GM21447 (cell line): ENCODE measurements at regions not wholly inside any gene's neighbourhood (a gene's known extent, or its start where the extent isn't known, plus 50 kb on each side); places are given as distances from the start of the nearest gene placed in this dataset.

Source experiments
- ATAC-seq: cut with Tn5 transposase; IDR thresholded peaks from one replicate; pipeline ENCODE4 v1.9.1; 2021; ENCODE audit not compliant: unreplicated experiment

DNA sequence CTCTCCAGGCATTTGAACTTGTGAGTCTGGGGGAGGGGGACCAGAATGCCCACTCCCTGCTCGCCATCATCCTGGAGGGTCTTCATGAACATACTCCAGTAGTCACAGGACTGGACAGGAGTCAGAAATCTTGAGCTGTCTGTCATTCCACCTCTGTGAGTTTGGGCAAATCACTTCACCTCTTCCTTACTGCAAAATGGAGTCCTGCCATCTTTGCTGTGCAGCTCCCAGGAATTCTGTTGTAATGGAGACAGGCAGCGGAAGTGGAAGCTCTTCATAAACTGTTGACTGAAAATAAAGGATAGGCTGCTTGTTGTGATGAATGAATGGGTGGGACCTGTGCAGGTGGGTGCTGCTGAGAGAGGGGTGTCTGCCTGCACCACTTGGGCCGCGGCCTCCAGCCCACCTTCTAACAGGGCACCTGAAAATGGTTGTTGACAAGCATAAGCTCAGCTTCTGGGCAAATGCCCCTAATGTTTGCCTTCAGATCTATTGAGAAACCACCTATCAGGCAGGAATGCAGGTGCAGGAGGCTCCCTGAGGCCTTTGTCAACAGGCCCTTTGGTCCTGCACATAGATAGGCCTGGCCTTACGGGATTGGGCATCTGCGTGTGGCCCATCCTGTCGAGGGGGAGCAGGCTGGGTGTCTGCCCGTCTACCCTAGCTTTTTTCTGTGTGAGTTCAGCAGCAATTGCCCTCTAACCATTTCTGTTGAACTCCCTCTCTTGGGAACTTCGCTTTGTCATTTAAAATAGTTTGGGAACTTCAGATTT, 321.0 kb downstream of the RPS6KC1 start:
- ATAC-seq: no peak

DNA sequence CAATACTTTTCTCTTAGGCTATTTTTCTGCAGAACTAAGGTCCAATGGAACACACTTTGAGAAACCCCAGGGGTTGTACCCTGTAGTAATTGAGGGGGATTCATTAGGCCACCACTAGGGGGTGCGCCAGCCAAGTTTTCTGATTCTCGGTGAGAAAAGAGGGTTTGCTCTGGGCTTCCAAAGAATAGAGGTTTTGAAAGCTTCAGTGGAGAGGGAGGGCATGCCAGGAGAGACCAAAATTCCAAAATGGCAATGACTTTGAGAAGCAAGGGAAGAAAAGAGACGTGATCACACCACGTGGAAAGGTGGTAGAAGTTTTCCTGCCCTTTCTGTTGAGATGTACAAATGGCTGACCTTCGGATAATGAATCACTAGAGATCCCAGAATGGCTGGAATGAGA, 323.3 kb downstream of the RPS6KC1 start:
- peak; percentile 91 for ATAC-seq

DNA sequence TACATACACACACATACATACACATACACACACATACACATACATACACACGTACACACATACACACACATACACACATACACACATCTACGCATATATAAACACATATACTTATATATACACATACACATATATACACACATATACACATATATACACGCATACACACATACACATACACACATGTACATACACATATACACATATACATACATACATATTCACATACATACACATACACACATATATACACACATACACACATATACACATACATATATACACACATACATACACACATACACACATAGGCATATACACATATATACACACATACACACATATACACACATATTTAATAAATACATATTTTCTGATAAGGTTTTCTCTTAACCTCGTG, 324.0 kb downstream of the RPS6KC1 start:
- ATAC-seq: no peak

DNA sequence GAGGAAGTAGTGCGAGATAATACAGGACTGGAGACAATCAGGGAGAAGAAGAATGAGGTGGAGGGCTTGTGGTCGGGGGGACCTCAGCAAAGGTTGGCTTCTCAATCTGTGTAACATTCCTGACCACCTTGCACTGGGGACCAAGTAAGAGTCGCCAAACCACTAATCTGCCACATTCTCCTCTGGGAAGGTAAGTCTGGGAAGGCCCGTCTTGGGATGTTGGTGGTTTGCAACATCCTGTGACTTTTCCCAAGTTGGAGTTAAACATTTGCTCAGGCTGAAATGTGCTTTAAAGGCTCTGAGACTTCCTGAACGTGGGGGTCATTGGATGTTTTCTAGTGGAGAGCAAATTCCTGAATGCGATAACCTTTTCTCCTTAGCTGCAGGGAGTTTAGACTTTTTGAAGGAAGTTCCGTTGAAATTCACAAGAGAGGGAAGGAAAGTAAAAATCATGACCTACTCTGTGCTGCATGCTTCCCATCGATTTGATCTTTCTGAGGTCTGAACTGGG, 325.9 kb downstream of the RPS6KC1 start:
- ATAC-seq: no peak

DNA sequence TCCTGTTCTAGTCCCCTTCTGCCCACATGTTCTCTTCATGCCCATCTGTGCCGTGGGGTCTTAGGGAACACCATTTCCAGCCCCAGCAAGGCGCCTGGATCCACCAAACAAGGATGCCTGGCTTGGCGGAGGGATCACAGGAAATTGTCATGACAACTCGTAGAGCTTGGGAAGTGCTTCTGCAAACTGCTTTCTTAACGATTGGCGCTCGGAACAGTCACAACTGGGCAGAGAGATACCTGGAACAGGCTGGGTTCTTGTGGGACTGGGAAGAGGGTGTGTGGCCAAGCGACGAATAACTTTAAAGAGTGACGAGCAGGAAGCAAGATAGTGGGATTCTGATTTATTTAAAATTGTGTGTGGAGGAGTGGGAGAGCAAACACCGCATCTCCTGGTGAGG, 329.8 kb downstream of the RPS6KC1 start:
- ATAC-seq: no peak

DNA sequence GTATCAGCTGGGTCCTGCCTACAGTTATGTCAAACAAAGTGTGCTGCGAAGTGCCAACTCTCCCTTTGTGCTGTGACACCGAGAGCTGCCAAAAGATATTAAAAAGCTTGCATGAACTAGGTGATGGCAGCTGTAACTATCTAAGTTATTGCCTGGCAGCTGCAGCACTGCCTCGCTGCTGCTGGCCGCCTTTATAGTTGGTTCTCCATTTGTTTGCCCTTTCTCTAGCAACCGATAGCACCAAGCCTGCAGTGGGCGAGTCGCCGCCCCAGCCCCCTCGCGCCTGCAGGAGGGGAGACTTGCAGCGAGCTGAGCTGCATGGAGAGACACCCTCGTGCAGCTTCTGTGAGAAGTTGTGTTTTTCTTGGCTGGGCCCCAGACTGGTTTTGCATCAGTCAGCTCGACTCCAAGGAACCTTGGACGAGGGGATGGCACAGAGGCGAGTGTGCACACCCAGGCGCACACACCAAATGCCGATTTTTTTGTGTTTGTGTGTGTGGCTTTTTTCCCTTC, 330.6 kb downstream of the RPS6KC1 start:
- no peak for ATAC-seq

DNA sequence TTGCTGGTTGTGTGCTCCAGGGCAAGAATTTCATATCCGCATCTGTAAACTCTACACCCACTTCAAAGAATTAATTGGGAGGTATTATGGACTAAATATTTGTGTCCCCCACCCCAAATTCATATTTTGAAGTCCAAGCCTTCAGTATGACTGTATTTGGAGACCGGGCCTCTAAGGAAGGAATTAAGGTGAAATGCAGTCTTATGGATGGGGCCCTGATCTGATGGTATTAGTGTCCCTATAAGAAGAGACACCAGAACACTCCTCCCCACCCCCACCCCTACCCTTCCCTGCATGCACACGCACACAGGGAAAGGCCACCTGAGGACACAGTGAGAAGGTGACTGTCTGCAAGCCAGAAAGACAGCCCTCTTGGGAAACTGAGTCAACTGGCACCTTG, 332.4 kb downstream of the RPS6KC1 start:
- no peak for ATAC-seq

DNA sequence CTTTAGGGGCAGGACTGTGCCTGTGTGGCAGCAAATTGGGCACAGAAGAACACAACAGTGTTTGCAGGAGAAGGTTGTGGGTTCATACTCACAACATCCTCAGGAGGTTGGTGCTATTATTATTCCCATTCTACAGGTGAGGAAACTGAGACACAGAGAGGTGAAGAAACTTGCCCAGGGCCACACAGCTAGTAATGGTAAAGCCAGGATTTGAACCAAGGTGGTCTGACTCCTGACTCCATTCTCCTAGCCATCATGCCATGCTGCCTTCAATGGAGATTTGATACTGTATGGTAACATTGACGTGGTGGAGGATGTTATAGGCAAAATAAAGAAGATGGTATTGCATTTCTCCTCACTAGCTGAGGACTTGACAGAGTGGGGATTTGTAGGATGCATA, 334.2 kb downstream of the RPS6KC1 start:
- no peak for ATAC-seq

DNA sequence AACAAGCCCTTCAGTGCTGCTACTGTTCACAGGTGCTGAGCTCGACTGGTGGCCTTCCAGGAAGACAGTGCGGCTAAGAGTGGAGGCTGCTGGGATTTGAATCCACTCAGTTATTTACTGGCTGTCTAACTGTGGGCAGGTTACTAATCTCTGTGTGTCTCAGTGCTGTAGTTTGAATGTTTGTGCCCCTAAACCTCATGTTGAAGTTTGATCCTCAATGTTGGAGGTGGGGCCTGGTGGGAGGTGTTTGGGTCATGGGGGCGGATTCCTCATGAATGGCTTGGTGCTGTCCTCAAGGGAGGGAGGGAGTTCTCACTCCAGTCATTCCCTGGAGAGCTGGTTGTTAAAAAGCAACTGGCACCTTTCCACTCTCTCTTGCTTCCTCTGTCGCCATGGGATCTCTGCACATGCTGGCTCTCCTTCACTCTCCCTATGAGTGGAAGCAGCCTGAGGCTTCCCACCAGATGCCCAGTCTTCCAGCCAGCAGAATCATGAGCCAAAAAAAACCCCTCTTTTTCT, 334.8 kb downstream of the RPS6KC1 start:
- ATAC-seq: no peak

DNA sequence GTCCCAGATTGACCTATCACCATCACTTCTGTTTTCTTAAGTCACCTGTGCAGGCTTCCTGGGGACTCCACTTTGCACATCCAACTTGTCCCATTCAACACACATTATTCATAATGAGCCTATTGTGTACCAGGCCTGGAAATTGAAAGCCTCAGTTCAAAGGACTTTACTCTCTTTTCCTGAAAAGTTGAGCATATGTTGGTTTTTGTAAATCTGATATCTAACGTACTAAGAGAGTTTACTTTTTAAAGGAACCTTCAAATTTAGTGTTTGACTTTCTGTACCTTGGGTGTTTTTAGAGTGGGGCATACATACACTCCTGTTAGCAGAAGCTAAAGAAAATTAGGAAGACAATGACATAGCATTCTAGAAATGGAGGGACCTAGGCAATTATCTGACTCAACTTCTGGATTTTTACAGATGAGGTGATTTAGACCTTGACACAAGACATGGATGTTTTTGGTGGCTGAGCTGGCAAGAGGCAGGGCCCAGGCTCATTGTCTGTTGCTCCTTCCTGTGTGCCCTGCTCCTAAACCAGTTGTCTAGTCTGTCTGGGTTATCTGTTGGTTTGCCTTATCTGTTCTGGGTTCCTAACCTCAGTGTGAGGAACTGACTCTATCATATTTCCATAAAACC, 336.5 kb downstream of the RPS6KC1 start:
- no peak for ATAC-seq

DNA sequence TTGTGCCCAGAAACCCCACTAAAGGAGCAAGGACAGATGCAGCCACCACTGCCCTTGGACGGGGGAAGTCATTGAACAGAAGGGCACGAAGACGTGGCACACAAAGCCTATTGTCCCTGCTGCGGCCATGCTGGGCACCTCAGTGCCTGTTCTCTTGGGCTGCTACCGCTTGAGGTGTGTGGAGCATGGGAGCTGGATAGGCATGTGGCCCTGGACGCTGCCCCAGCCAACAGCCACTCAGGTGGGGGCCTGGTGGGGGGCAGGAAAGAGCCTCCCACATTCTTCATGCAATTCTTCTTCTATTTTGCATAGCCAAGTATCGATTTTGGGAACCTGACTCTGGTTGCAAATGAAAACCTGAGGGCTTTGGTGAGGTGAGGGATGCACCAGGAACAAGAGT, 337.2 kb downstream of the RPS6KC1 start:
- no peak for ATAC-seq

DNA sequence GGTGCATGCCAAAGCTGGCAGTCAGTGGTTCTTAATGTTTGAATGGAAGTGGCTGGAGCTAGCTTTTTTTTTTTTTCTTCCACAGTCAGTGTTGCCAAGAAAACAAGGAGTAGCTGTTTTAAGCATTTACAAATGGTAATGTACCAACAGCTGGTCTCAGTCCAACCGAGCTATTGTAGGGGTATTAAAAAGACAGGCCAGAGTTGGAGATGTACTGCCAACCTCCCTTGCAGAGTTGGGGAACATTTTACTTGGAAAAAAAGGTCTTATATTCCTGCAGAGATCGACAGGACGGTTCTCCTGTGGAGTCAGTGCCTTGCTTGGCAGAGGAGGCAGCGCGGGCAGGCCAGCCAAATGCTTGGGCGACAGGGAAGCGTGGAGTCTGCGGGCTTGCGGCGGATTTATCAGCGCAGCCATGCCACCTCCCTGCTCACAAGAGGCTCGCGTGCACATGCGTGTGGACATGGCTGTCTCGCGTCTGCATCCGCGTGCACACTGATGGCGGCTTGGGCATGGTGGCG, 338.1 kb downstream of the RPS6KC1 start:
- ATAC-seq: no peak

DNA sequence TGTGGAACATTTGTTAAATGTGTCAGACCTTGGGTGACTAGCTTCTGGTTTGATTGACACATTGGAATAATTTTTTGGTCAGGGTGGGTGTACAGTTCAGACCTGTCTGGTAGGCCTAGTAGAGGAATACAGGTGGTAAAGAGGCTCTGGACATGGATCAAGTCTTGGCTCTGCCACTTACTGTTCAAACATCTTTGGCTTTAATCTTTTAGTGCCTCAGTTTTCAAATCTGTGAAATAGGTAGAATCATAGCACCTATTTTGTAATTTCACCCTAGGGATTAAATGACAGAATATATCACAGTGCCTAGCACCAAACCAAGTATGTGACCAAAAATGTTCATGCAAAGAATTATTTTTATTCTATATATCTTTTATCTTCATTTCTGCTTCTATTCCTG, 340.4 kb downstream of the RPS6KC1 start:
- no peak for ATAC-seq

DNA sequence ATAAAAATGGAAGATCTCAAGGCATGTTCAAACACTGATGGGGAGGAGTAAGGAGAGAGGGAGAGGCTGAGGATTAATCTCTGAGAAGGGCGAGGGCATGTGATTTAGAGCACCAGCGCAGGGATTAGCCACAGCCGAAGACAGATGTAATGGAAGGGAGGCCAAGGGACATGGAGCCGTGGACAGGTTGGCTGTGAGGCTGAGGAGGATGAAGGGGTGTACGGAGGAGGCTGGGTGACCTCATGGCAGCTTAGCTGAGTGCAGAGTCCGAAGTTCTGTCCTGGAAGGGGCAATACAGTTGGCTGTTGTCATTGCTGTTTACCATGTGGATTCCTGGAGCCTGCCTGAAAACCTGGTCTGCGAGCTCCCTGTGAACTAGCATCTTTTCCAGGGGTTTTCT, 342.8 kb downstream of the RPS6KC1 start:
- ATAC-seq: no peak

DNA sequence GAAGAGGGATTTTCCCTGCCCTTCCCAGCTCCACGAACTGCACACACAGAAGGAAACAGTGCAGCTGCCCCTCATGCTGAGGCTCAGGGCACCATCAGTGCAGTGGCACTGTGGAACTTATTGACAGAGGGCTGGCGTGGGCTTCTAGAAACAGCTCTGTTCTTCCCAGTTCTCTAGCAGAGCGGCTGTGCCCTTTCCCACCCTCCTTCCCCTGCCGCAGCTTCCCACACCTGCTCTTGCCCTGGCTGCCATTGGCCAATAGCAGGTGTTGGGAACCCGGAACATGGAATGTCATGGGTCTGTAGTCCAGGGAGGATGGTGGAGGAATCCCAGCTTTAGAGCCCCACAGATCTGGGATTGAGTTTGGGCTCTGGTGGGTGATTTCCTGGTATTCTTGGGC, 343.8 kb downstream of the RPS6KC1 start:
- ATAC-seq: no peak

DNA sequence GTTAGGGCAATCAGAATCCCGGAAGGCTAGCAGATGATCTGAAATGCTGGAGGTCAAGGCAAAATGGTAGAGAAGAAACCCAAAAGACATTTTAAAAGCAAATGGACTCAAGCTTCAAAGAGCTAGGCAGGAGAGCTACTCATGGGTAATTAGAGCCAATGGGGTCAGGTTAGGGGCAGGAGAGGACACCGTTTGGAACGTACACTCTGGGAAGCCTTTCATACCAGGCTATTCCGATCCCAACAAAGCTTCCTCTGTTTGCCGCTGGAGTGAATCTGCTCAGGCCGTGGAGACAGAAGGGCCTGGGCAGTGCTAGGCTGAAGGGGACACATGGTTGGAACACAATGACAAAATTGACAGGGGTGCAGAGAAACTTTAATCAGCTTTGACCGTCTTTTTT, 346.6 kb downstream of the RPS6KC1 start:
- no peak for ATAC-seq

DNA sequence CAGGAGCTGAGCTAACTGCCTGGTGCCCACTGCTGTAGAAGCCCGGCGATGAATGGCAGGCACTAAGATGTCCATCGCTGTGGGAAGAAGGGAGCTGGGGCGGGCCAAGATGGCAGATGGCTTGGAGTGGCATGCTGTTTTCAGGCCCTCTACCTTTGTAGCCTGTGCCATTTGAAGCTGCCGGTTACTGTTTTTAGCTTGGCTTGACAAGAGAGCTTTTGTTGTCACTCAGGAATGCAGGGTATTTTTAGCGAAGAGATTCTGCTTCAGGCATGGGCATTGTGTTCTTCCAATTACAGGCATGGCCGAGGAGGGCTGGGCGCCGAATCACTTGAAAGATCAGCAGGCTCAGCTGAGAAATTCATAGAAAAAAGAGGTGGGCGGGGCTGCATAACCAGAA, 348.7 kb downstream of the RPS6KC1 start:
- no peak for ATAC-seq

DNA sequence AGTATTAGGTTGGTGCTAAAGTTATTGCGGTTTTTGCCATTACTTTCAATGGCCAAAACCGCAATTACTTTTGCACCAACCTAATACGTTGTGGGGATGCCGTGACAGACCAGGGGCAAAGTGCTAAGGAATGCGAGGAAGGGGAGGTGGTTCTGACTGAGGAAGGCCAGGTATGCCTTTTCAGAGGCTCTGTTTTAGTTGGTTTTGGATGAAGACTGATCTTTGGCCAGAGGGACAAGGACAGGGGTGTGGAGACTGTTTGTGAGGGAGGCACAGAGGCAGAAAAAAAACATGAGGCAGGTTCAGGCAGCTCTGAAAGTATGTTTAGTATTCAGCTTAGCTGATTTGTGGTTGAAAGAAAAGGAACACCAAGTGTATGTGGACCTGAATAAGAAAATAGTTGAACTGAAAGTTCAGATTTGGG, 358.2 kb downstream of the RPS6KC1 start:
- no peak for ATAC-seq

DNA sequence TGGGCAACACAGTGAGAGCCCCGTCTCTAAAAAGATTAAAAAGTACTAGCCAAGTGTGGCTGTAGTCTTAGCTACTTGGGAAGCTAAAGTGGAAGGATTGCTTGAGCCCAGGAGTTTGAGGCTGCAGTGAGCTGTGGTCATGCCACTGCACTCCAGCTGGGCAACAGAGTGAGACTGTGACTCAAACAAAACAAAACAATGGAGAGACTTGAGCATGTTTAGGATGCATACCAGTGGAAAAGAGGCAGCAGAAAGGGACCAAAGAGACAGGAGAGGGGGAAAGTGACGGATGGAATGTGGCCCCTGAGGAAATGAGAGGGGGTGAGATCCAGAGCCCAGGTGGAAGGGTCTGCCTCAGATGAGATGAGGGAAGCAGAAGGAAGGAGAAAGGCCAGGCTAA, 358.9 kb downstream of the RPS6KC1 start:
- ATAC-seq: no peak

DNA sequence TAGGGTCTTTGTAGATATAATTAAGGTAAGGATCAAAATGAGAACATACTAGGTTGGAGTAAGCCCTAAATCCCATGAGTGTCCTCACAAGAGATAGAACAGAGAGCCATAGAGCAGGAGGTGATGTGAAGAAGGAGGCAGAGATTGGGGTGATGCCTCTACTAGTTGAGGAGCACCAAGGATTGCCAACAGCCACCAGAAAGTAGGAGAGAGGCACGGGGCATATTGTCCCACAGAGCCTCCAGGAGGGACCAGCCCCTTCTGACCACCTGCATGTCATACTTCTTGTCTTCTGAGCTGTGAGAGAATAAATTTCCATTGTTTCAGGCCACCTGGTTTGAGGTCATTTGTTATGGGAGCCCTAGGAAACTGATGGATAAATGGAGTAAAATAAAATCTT, 363.3 kb downstream of the RPS6KC1 start:
- ATAC-seq: no peak

DNA sequence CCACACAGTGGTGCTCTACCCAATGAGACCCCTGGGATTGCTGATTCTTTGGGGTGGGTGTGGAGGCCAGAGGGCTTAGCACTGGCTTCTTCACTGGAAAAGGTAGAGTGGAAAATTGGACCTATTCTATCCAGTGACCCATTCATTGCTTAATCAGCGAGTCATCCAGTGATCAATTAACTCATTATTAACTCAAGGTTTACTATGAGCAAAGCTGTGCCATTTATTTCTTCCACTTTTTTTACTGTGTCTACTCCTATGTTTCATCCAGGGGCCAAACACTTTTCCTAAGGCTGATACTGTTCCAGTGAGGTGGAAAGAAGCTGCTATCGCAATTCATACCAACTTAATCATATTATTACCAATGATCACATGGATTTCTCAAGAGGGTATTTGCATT, 363.9 kb downstream of the RPS6KC1 start:
- no peak for ATAC-seq
